HFF-Myc (cell line): ENCODE measurements at regions not wholly inside any gene's neighbourhood (a gene's known extent, or its start where the extent isn't known, plus 50 kb on each side); places are given as distances from the start of the nearest gene placed in this dataset.
"Not testable (repeated sequence)": the region's sequence is repeated elsewhere in the genome, so short reads cannot be mapped to it uniquely, and the experiment has no call there.

Source experiments
- DNase-seq: peaks from one replicate; pipeline ENCODE4 v3.0.0-alpha.2; 2011; ENCODE audit warnings: low read depth; ENCODE audit errors: extremely low read depth
- H3K4me3 ChIP-seq: replicated peaks from 2 replicates; pipeline ENCODE4 v1.5.1; 2011; ENCODE audit warnings: low read depth, mild to moderate bottlenecking, control low read depth, low read length
- CTCF ChIP-seq: IDR thresholded peaks from 2 replicates; pipeline ENCODE4 v1.5.1; 2012; ENCODE audit warnings: mild to moderate bottlenecking, low read depth, low read length, control low read depth; ENCODE audit errors: missing control alignments

GRCh38 chr1:232127190-232127589 lies 500.6 kb downstream of the DISC1 start:
- no peak overlapping the region for H3K4me3 ChIP-seq
- DNase-seq: no peak

GRCh38 chr1:232123775-232124659 lies 497.4 kb downstream of the DISC1 start:
- no peak overlapping the region for H3K4me3 ChIP-seq
- no peak for TF ChIP-seq CTCF

More at GRCh38 chr1:232127190-232127589, 500.6 kb downstream of the DISC1 start:
- no peak for TF ChIP-seq CTCF

GRCh38 chr1:232117903-232118302 lies 491.3 kb downstream of the DISC1 start:
- DNase-seq, H3K4me3 ChIP-seq: not testable (repeated sequence)

More at GRCh38 chr1:232123775-232124659, 497.4 kb downstream of the DISC1 start:
- DNase-seq: no peak

- TF ChIP-seq CTCF: no peak
- DNase-seq: no peak
- H3K4me3 ChIP-seq: no peak overlapping the region
Observed at GRCh38 chr1:232114985-232115384, 488.4 kb downstream of the DISC1 start.

- no peak for TF ChIP-seq CTCF
- H3K4me3 ChIP-seq: no peak overlapping the region
- no peak for DNase-seq
Observed at GRCh38 chr1:232112076-232112475, 485.5 kb downstream of the DISC1 start.

GRCh38 chr1:232111611-232112010 lies 485.0 kb downstream of the DISC1 start:
- no peak for TF ChIP-seq CTCF
- no peak overlapping the region for H3K4me3 ChIP-seq

GRCh38 chr1:232110281-232111090 lies 483.9 kb downstream of the DISC1 start:
- no peak overlapping the region for H3K4me3 ChIP-seq
- peak; percentile 95 for DNase-seq
- no peak for TF ChIP-seq CTCF

More at GRCh38 chr1:232111611-232112010, 485.0 kb downstream of the DISC1 start:
- DNase-seq: no peak
